ENCODE measurements at regions not wholly inside any gene's neighbourhood (a gene's known extent, or its start where the extent isn't known, plus 50 kb on each side); places are given as distances from the start of the nearest gene placed in this dataset.

- Histone ChIP-seq H3K4me1 (ENCODE audit: control insufficient read depth in 1 of 2, insufficient read depth in 2 of 2, low read length in 2 of 2) (peaks cover 3 to 15% of the 10 kb centered on the region in 2 experiments), H3K79me2 (ENCODE audit: insufficient read depth, low read length) (no peaks in the 10 kb centered on the region), H2AFZ (ENCODE audit: low read depth, low read length, poor library complexity, severe bottlenecking) (peak overlapping the region; percentile 18), H3K9ac (ENCODE audit: low read length) (peak overlapping the region; percentile 20; the same call in 1 of the 2 replicates), H3K27ac (ENCODE audit: low read depth, low read length) (no peak overlapping the region; the same call in 1 of the 2 replicates), H3K9me3 (ENCODE audit: control insufficient read depth in 1 of 2, insufficient read depth in 1 of 2, low read depth in 1 of 2, low read length in 2 of 2) (no peaks in the 10 kb centered on the region), H3K4me2 (ENCODE audit: low read length) (peak overlapping the region; percentile 49), H3K9me2 (ENCODE audit: insufficient read depth) (no peaks in the 10 kb centered on the region), H4K20me1 (ENCODE audit: insufficient read depth) (no peaks in the 10 kb centered on the region), H3K27me3 (ENCODE audit: insufficient read depth, low read length) (no peaks in the 10 kb centered on the region), H3K36me3 (ENCODE audit: control insufficient read depth in 1 of 2, insufficient read depth in 2 of 2, low read length in 2 of 2) (no peaks in the 10 kb centered on the region), H3K4me3 (replicated peaks in 1 of 2; ENCODE audit: low read depth in 1 of 2, low read length in 2 of 2) (no peak overlapping the region)
- intact Hi-C loops (cut with micrococcal nuclease), result no loop called here
- ATAC-seq (no peak), DNase-seq (ENCODE audit: low read depth, low spot score) (no peak)
- TF ChIP-seq ELF1 (IDR thresholded peaks at IDR 0.05; ENCODE audit: borderline replicate concordance, low read depth), result no peak
- TF ChIP-seq JUND (IDR thresholded peaks at IDR 0.05), result no peak
- TF ChIP-seq SIN3A (IDR thresholded peaks at IDR 0.05; ENCODE audit: low read depth), result no peak
- TF ChIP-seq TCF7L2 (IDR thresholded peaks at IDR 0.05; ENCODE audit: borderline replicate concordance, extremely low read depth, insufficient read depth, insufficient read length), result no peak
- no TSS peak for BruUV-seq (replicated peaks)
- CTCF ChIA-PET, result no interaction called here
- POLR2A ChIA-PET, result no interaction called here
- RAD21 ChIA-PET (ENCODE audit: low non-redundant PET in 1 of 2, low total read pairs in 2 of 2, uncharacterized antibody in 2 of 2, unreplicated experiment in 2 of 2), result no interaction called here
Observed at GRCh38 chr6:8628063-8628462, 192.7 kb upstream of the SLC35B3 start.

- CTCF ChIA-PET, result no interaction called here
- peak overlapping the region; percentile 49 for H3K4me2 ChIP-seq (ENCODE audit: low read length)
- no peak overlapping the region for H3K4me3 ChIP-seq (replicated peaks in 1 of 2; ENCODE audit: low read depth in 1 of 2, low read length in 2 of 2)
- H4K20me1 ChIP-seq (ENCODE audit: insufficient read depth), result no peaks in the 10 kb centered on the region
- ATAC-seq (peak; percentile 59; the same call in 1 of the 2 replicates), DNase-seq (ENCODE audit: low read depth, low spot score) (peak; percentile 44)
- H2AFZ ChIP-seq (ENCODE audit: low read depth, low read length, poor library complexity, severe bottlenecking), result peak overlapping the region; percentile 18
- no peaks in the 10 kb centered on the region for H3K9me3 ChIP-seq (ENCODE audit: control insufficient read depth in 1 of 2, insufficient read depth in 1 of 2, low read depth in 1 of 2, low read length in 2 of 2)
- no TSS peak for BruUV-seq (replicated peaks)
- intact Hi-C loops (cut with micrococcal nuclease), result no loop called here
- peak overlapping the region; percentile 25; the same call in 1 of the 2 replicates for H3K27ac ChIP-seq (ENCODE audit: low read depth, low read length)
- H3K9me2 ChIP-seq (ENCODE audit: insufficient read depth), result no peaks in the 10 kb centered on the region
- peaks cover 3 to 15% of the 10 kb centered on the region in 2 experiments for H3K4me1 ChIP-seq (ENCODE audit: control insufficient read depth in 1 of 2, insufficient read depth in 2 of 2, low read length in 2 of 2)
- POLR2A ChIA-PET, result no interaction called here
- peak overlapping the region; percentile 20; the same call in 1 of the 2 replicates for H3K9ac ChIP-seq (ENCODE audit: low read length)
- RAD21 ChIA-PET (ENCODE audit: low non-redundant PET in 1 of 2, low total read pairs in 2 of 2, uncharacterized antibody in 2 of 2, unreplicated experiment in 2 of 2), result no interaction called here
- H3K27me3 ChIP-seq (ENCODE audit: insufficient read depth, low read length), result no peaks in the 10 kb centered on the region
- no peaks in the 10 kb centered on the region for H3K79me2 ChIP-seq (ENCODE audit: insufficient read depth, low read length)
- no peaks in the 10 kb centered on the region for H3K36me3 ChIP-seq (ENCODE audit: control insufficient read depth in 1 of 2, insufficient read depth in 2 of 2, low read length in 2 of 2)
- TF ChIP-seq SIN3A (IDR thresholded peaks at IDR 0.05; ENCODE audit: low read depth) (peak; percentile 45; the same call in 1 of the 2 replicates), CTCF (IDR thresholded peaks at IDR 0.05 in 2 of 3, conservative IDR thresholded peaks at IDR 0.05 in 1 of 3; ENCODE audit: borderline replicate concordance in 1 of 3, insufficient read depth in 1 of 3, low read depth in 2 of 3, low read length in 2 of 3) (no peak), ZFX (IDR thresholded peaks at IDR 0.05) (no peak), ZBTB33 (IDR thresholded peaks at IDR 0.05; ENCODE audit: extremely low read depth, insufficient replicate concordance, low read length) (no peak), EZH2 (IDR thresholded peaks at IDR 0.05) (no peak), EGR1 (IDR thresholded peaks at IDR 0.05; ENCODE audit: low read depth) (no peak), SRF (IDR thresholded peaks at IDR 0.05; ENCODE audit: low read depth) (peak; percentile 42; the same call in 1 of the 2 replicates), ATF3 (IDR thresholded peaks at IDR 0.05) (no peak), POLR2AphosphoS5 (IDR thresholded peaks at IDR 0.05; ENCODE audit: low read depth, low read length) (no peak), MAX (IDR thresholded peaks at IDR 0.05) (peak; percentile 44; the same call in 1 of the 2 replicates), CBX3 (IDR thresholded peaks at IDR 0.05; ENCODE audit: low read depth) (peak; percentile 87), ELF1 (IDR thresholded peaks at IDR 0.05; ENCODE audit: borderline replicate concordance, low read depth) (peak; percentile 26; the same call in 1 of the 2 replicates), TCF7L2 (IDR thresholded peaks at IDR 0.05; ENCODE audit: borderline replicate concordance, extremely low read depth, insufficient read depth, insufficient read length) (peak; percentile 50), CEBPB (IDR thresholded peaks at IDR 0.05; ENCODE audit: low read depth) (peak; percentile 68), JUND (IDR thresholded peaks at IDR 0.05) (peak; percentile 86)
Observed at GRCh38 chr6:8627085-8627861, 191.9 kb upstream of the SLC35B3 start.
